Omental fat pad (tissue), 3 donors: ENCODE measurements at regions not wholly inside any gene's neighbourhood (a gene's known extent, or its start where the extent isn't known, plus 50 kb on each side); places are given as distances from the start of the nearest gene placed in this dataset.

Experiments used
- ATAC-seq: fragments of 150-250 bp; one replicate; pipeline ENCODE4 v1.9.1; 2016; ENCODE audit warnings: mild to moderate bottlenecking, moderate library complexity; ENCODE audit not compliant: low FRiP score
- DNase-seq: peaks from one replicate; pipeline ENCODE4 v3.0.0-alpha.2; 2019; ENCODE audit warnings: low spot score
- CTCF ChIP-seq, 3 donors: fragments of 450-650 bp; IDR thresholded peaks; one replicate each; pipeline ENCODE4 v1.5.1; 2016 to 2017; ENCODE audit warnings: antibody characterized with exemption in 3 of 3, mild to moderate bottlenecking in 3 of 3, moderate library complexity in 2 of 3

GRCh38 chr20:24236201-24236600 lies 233.2 kb upstream of the SYNDIG1 start:
- no peak for ATAC-seq
- no peak for TF ChIP-seq CTCF (IDR thresholded peaks at IDR 0.05)
- no peak for DNase-seq

GRCh38 chr20:24235296-24236175 lies 233.9 kb upstream of the SYNDIG1 start:
- DNase-seq (no peak), ATAC-seq (no peak)
- TF ChIP-seq CTCF (IDR thresholded peaks at IDR 0.05): no peak

DNA sequence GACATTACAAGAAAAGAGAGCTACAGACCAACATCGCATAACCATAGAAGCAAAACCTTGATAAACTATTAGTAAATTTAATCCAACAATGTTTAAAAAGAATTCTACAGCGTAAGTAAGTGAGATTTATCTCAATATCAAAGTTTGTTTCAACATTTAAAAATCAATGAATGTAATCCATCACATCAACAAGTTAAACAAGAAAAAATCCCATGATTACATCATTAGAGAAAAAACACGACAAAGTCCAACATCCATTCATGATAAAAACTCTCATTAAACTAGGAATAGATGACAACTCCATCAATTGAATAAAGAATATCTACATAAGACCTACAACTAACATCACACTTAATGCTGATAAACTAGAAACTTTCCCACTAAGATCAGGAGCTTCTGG lies 239.0 kb upstream of the GGTLC1 start:
- no peak for DNase-seq
- ATAC-seq: no peak
- TF ChIP-seq CTCF (IDR thresholded peaks at IDR 0.05): no peak

DNA sequence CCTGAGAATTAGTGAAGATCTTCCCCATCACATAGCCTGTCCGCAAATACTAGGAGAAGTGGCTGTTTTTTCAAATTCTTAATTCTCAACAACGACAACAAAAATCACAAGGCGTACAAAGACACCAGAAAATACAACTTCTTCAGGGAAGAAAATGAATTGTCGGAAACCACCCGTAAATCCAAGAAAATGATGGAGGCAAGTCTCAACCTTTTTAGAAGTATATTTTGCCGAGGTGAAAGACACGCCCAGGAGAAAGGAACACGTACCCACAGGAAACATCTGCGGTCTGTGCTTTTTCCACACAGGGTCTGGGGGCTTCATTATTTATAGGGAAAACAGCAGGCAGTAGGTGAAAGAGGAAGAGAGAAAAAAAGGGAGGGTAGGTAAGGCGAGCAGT lies 223.9 kb upstream of the GGTLC1 start:
- TF ChIP-seq CTCF (IDR thresholded peaks at IDR 0.05): no peak
- no peak for DNase-seq
- ATAC-seq: no peak

- no peak for TF ChIP-seq CTCF (IDR thresholded peaks at IDR 0.05)
- ATAC-seq (no peak), DNase-seq (no peak)
Measured at GRCh38 chr20:24211972-24212371, 223.4 kb upstream of the GGTLC1 start.

DNA sequence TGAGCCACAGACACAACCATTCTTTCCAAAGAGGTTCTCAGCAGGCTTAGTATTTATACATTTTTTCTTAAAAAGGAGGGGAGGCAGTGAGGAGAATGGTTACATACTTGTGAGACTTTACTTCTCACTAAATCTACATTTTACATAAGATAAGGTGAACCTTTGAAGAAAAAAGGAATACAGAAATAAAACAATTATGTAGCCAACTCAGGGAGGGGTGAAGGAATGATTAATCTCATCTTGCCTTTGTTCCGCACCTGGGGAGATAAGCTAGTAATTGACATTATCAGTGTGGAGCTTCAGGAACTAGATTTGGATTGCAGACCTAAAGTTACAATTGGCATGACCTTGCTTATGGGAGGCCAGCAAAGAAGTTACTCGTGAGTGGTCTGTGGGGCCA lies 221.8 kb upstream of the GGTLC1 start:
- ATAC-seq (no peak), DNase-seq (no peak)
- TF ChIP-seq CTCF (IDR thresholded peaks at IDR 0.05): no peak

DNA sequence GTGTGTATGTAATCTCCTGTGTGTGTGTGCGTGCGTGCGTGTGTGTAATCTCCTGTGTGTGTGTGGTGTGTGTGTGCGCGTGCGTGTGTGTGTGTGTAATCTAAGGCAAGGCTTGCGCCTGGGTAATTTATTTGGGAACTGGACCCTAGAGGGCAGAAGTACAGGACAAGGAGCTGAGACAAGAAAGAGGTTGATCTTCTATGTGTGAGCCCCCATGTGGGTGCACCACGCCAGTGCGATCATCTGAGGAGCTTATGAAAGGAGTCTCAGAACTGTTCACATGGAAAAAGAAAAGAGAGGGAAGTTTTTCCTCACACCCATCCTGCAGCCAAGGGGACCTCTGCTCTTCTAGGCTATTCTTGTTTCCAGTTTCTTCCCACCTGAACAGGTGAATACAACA lies 220.1 kb upstream of the GGTLC1 start:
- TF ChIP-seq CTCF (IDR thresholded peaks at IDR 0.05): no peak
- DNase-seq (no peak), ATAC-seq (no peak)
